Colonic mucosa (tissue), 4 donors: ENCODE measurements at regions not wholly inside any gene's neighbourhood (a gene's known extent, or its start where the extent isn't known, plus 50 kb on each side); places are given as distances from the start of the nearest gene placed in this dataset.

ENCODE experiments used
- DNase-seq: peaks from one replicate; pipeline ENCODE4 v3.0.0-alpha.2; 2020
- H3K27ac ChIP-seq: fragments of 200-600 bp; one replicate; pipeline ENCODE4 v1.8.0; 2021
- H3K27me3 ChIP-seq: fragments of 200-600 bp; one replicate; pipeline ENCODE4 v1.8.0; 2021
- H3K36me3 ChIP-seq: fragments of 200-600 bp; one replicate; pipeline ENCODE4 v1.8.0; 2021
- H3K4me1 ChIP-seq: fragments of 200-600 bp; one replicate; pipeline ENCODE4 v1.8.0; 2021; ENCODE audit warnings: mild to moderate bottlenecking
- H3K4me3 ChIP-seq: fragments of 200-600 bp; one replicate; pipeline ENCODE4 v1.8.0; 2021
- H3K9ac ChIP-seq, 2 donors: one replicate each; pipeline ENCODE4 v1.7.0; 2013; ENCODE audit warnings: control low read depth in 2 of 2, low read depth in 2 of 2, low read length in 2 of 2
- H3K9me3 ChIP-seq: fragments of 200-600 bp; one replicate; pipeline ENCODE4 v1.8.0; 2021
- CTCF ChIP-seq: fragments of 200-600 bp; IDR thresholded peaks from one replicate; pipeline ENCODE4 v1.8.0; 2022; ENCODE audit warnings: antibody characterized with exemption, mild to moderate bottlenecking
- intact Hi-C: fragments of 100-400 bp; cut with DNase I; formaldehyde crosslinking; loops from one replicate; pipeline ENCODE4 v1.14.1; 2022
- donor health status: healthy.
- donor health status: DM: no; HTN: no; CAD: no.
- donor health status: DM: no; HTN: no; CAD: no.

GRCh38 chr18:11500153-11501122 is 109.0 kb upstream of the SLC35G4 start:
- Histone ChIP-seq H3K4me3 (no peak overlapping the region), H3K4me1 (no peaks in the 10 kb centered on the region), H3K27ac (no peak overlapping the region), H3K9me3 (no peaks in the 10 kb centered on the region), H3K36me3 (no peaks in the 10 kb centered on the region), H3K27me3 (no peaks in the 10 kb centered on the region), H3K9ac (no peak overlapping the region)
- DNase-seq: no peak
- intact Hi-C loops: no loop called here
- TF ChIP-seq CTCF: no peak

DNA sequence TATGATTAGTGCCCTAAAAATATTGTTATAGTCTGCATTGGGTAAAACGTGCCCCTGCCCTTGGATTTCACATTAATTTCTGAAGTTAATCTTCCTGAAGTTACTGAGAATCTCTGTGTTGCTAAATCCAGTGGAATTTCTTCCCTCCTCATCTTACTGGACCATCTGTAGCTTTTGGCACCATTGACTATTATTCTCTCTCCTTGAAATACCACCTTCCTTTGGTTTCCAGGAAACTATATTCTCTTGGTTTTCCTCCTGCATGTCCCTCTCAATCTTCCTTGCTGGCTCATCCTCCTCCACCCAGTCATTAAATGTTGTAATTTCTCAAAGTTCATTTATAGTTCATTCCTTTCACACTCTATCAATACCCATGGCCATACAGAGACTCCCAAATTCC is 110.6 kb upstream of the SLC35G4 start:
- Histone ChIP-seq H3K9ac (no peak overlapping the region), H3K36me3 (no peaks in the 10 kb centered on the region), H3K27ac (no peak overlapping the region), H3K4me3 (no peak overlapping the region), H3K9me3 (no peaks in the 10 kb centered on the region), H3K27me3 (no peaks in the 10 kb centered on the region), H3K4me1 (no peaks in the 10 kb centered on the region)
- no peak for TF ChIP-seq CTCF
- intact Hi-C loops: no loop called here
- DNase-seq: no peak

DNA sequence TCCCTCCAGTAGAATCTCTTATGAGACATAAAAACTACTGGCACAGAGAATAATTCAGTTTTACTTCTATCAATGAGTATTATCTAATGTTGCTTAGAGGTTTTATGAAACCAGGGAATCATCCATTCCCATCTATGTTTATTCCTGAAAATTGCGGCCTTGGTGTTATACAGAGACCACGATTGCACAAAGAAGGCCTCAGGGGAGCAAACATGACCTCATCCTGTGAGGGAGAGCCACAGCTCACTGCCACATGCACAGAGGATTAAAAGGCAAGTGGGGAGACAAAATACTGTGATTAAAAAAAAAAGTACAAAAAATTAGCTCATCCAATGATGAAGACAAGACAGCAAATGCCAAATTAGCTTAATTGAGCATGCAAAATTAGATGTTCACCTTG is 111.8 kb upstream of the SLC35G4 start:
- no peak for DNase-seq

GRCh38 chr18:11496526-11497172 is 112.7 kb upstream of the SLC35G4 start:
- Histone ChIP-seq H3K9ac (no peak overlapping the region), H3K4me3 (no peak overlapping the region), H3K27ac (no peak overlapping the region), H3K9me3 (no peaks in the 10 kb centered on the region), H3K36me3 (no peaks in the 10 kb centered on the region), H3K27me3 (no peaks in the 10 kb centered on the region), H3K4me1 (no peaks in the 10 kb centered on the region)
- no peak for TF ChIP-seq CTCF
- no peak for DNase-seq
- intact Hi-C loops: no loop called here

More for the DNA sequence above, 111.8 kb upstream of the SLC35G4 start:
- intact Hi-C loops: no loop called here
- Histone ChIP-seq H3K36me3 (no peaks in the 10 kb centered on the region), H3K4me3 (no peak overlapping the region), H3K27ac (no peak overlapping the region), H3K4me1 (no peaks in the 10 kb centered on the region), H3K27me3 (no peaks in the 10 kb centered on the region), H3K9ac (no peak overlapping the region), H3K9me3 (no peaks in the 10 kb centered on the region)
- no peak for TF ChIP-seq CTCF

GRCh38 chr18:11495441-11495840 is 114.0 kb upstream of the SLC35G4 start:
- DNase-seq: no peak
- H3K4me1 ChIP-seq: no peaks in the 10 kb centered on the region
- H3K27me3 ChIP-seq: no peaks in the 10 kb centered on the region
- intact Hi-C loops: no loop called here
- TF ChIP-seq CTCF: no peak
- no peaks in the 10 kb centered on the region for H3K36me3 ChIP-seq
- H3K4me3 ChIP-seq: no peak overlapping the region
- no peak overlapping the region for H3K27ac ChIP-seq
- no peak overlapping the region for H3K9ac ChIP-seq
- no peaks in the 10 kb centered on the region for H3K9me3 ChIP-seq
